Urinary bladder (tissue), 3 donors: ENCODE measurements at regions not wholly inside any gene's neighbourhood (a gene's known extent, or its start where the extent isn't known, plus 50 kb on each side); places are given as distances from the start of the nearest gene placed in this dataset.

ENCODE experiments used
- DNase-seq: peaks from one replicate; pipeline ENCODE4 v3.0.0-alpha.2; 2015; ENCODE audit errors: extremely low spot score
- H3K27ac ChIP-seq: one replicate; pipeline ENCODE4 v1.5.1; 2013; ENCODE audit warnings: low read depth, mild to moderate bottlenecking, moderate library complexity
- H3K36me3 ChIP-seq: one replicate; pipeline ENCODE4 v1.6.1; 2013; ENCODE audit warnings: mild to moderate bottlenecking, moderate library complexity; ENCODE audit not compliant: insufficient read depth
- H3K4me1 ChIP-seq: one replicate; pipeline ENCODE4 v1.6.1; 2013; ENCODE audit warnings: mild to moderate bottlenecking, moderate library complexity; ENCODE audit not compliant: insufficient read depth
- H3K4me3 ChIP-seq: one replicate; pipeline ENCODE4 v1.5.1; 2013; ENCODE audit warnings: low read depth, low read length
- WGBS: extraction: QIAGEN DNeasy Blood & Tissue Kit; methylation state at CpG from one replicate; pipeline ENCODE4 v1.1.7; 2013; 5-methylcytosine and 5-hydroxymethylcytosine counted together
- donor health status: healthy with polysubstance abuse.
- donor health status: healthy.

GRCh38 chr7:47149208-47149839 is 432.6 kb downstream of the TNS3 start:
- Histone ChIP-seq H3K4me3 (no peak overlapping the region), H3K36me3 (no peaks in the 10 kb centered on the region), H3K27ac (no peak overlapping the region), H3K4me1 (no peaks in the 10 kb centered on the region)
- WGBS, result 91% methylated on average over 6 of the region's 6 CpGs
- DNase-seq, result no peak

DNA sequence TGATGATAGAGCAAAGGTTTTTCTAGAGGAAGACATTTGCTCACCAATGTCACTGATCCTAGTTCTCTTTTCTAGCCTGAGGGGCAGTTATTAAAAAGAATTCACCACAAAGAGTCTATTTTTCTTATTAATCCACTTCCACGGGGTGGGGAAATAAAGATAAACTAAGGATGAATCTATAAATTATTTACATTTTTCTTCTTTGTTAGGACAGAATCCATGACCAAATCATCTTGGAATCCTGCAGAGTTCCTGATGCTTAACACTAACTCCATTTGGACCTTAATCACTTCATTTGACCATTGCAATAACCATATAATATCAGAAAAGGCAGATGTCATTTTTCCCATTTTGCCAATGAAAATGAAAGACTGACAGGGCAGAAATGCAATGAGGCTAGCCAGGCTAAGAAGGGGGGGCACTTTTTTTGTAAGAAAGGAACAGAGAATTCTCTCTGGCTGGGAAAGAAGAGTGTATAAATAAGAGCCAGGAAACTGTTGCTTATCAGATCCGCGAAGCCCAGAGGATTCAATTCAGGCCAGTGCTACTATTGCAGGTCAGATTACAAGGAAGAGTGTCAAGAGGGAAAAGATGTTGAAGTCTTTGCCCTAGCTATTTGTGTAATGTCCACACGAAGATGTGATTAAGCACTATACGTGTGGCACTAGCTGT is 433.2 kb downstream of the TNS3 start:
- WGBS, result 22% methylated on average over 5 of the region's 5 CpGs
- Histone ChIP-seq H3K4me3 (no peak overlapping the region), H3K36me3 (no peaks in the 10 kb centered on the region), H3K4me1 (no peaks in the 10 kb centered on the region), H3K27ac (no peak overlapping the region)
- DNase-seq, result no peak

- no peak for DNase-seq
- Histone ChIP-seq H3K4me1 (no peaks in the 10 kb centered on the region), H3K36me3 (no peaks in the 10 kb centered on the region), H3K27ac (no peak overlapping the region), H3K4me3 (no peak overlapping the region)
- 68% methylated on average over 3 of the region's 3 CpGs for WGBS
Observed at GRCh38 chr7:47147213-47147631, 434.7 kb downstream of the TNS3 start.

DNA sequence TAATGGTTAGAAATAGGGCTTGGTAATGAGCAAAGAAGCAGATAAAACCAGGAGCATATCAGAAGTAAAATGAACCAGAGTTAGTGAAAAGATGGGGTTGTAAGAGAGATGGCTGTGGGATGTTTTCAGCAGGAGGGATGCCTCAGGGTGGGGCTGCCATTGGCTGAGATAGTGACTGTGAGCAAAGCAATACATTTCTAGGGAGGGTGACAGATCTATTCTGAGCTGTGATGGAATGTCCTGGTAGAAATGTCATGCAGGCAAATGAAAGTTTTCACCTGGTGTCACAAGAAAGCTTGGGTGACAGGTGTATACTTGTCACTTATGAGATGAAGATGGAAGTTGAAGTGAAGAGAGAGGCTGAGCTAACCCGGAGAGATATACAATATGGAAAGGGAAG is 435.9 kb downstream of the TNS3 start:
- no peak for DNase-seq
- Histone ChIP-seq H3K4me3 (no peak overlapping the region), H3K4me1 (no peaks in the 10 kb centered on the region), H3K36me3 (no peaks in the 10 kb centered on the region), H3K27ac (no peak overlapping the region)
- WGBS, result 44% methylated on average over 1 of the region's 1 CpG

DNA sequence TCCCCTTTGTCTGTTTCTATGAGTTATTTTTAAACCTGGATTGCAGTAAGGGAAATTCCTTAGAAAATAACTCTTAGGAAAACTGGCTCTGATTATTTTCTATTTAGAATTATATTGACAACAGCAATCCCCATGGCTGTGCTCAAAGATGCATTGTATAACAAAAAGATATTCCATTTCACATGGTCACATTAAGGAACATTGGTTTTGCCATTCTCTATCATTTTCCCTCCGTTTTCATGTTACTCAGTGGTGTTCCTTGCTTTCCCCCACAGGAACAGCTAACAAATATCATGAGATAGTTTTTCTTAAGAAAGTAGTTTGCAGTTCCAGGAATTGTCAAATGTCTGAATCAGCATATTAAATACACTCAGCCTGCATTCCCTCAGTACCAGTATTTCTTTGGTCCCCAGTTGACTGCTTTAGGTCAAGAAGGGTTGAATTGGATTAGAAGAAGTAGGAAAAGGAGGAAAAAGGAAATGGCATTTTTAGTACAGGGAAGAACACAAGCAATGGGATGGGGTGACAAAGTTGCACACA is 436.7 kb downstream of the TNS3 start:
- no peak overlapping the region for H3K27ac ChIP-seq
- no peak overlapping the region for H3K4me3 ChIP-seq
- no peaks in the 10 kb centered on the region for H3K36me3 ChIP-seq
- WGBS, result 74% methylated on average over 1 of the region's 1 CpG
- H3K4me1 ChIP-seq, result no peaks in the 10 kb centered on the region
- DNase-seq, result no peak

- Histone ChIP-seq H3K4me1 (no peaks in the 10 kb centered on the region), H3K36me3 (no peaks in the 10 kb centered on the region), H3K4me3 (no peak overlapping the region), H3K27ac (no peak overlapping the region)
- no peak for DNase-seq
- 93% methylated on average over 1 of the region's 1 CpG for WGBS
Observed at GRCh38 chr7:47143339-47143738, 438.6 kb downstream of the TNS3 start.

- H3K4me3 ChIP-seq, result no peak overlapping the region
- DNase-seq, result no peak
- H3K4me1 ChIP-seq, result no peaks in the 10 kb centered on the region
- H3K27ac ChIP-seq, result no peak overlapping the region
- WGBS, result 84% methylated on average over 1 of the region's 1 CpG
- H3K36me3 ChIP-seq, result no peaks in the 10 kb centered on the region
Observed at GRCh38 chr7:47142867-47143175, 439.1 kb downstream of the TNS3 start.

GRCh38 chr7:47142169-47142866 is 439.6 kb downstream of the TNS3 start:
- no peaks in the 10 kb centered on the region for H3K36me3 ChIP-seq
- H3K27ac ChIP-seq, result no peak overlapping the region
- WGBS, result 86% methylated on average over 10 of the region's 10 CpGs
- no peak overlapping the region for H3K4me3 ChIP-seq
- no peak for DNase-seq
- no peaks in the 10 kb centered on the region for H3K4me1 ChIP-seq

GRCh38 chr7:47132471-47132870 is 449.4 kb downstream of the TNS3 start:
- no peak for DNase-seq
- WGBS, result 97% methylated on average over 1 of the region's 1 CpG
- Histone ChIP-seq H3K36me3 (no peaks in the 10 kb centered on the region), H3K4me1 (no peaks in the 10 kb centered on the region), H3K4me3 (no peak overlapping the region), H3K27ac (no peak overlapping the region)

- H3K27ac ChIP-seq, result no peak overlapping the region
- no peaks in the 10 kb centered on the region for H3K36me3 ChIP-seq
- no peak overlapping the region for H3K4me3 ChIP-seq
- H3K4me1 ChIP-seq, result no peaks in the 10 kb centered on the region
- no peak for DNase-seq
Observed at GRCh38 chr7:47128700-47129099, 453.2 kb downstream of the TNS3 start.

DNA sequence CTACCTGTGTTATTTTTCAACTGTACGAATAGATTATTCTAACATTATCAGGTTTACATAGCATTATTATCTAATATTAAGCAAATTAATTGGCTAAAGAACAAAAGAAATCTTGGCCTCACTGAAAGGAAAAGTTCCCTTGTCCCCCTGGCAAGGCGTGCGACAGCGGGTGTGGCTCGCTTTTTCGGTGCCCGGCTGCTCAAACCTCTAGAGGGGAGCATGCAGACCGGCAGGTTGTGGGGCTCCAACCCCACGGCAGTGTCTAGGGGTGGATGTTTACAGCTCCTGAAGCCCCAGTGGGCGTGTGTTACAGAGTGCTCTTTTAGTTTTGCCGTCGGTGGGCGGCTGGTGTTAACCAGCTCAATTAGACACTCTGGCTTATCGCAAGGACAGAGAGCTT is 456.4 kb downstream of the TNS3 start:
- no peak for DNase-seq
- no peak overlapping the region for H3K4me3 ChIP-seq
- H3K36me3 ChIP-seq, result no peaks in the 10 kb centered on the region
- H3K4me1 ChIP-seq, result no peaks in the 10 kb centered on the region
- 90% methylated on average over 14 of the region's 14 CpGs for WGBS
- H3K27ac ChIP-seq, result no peak overlapping the region

DNA sequence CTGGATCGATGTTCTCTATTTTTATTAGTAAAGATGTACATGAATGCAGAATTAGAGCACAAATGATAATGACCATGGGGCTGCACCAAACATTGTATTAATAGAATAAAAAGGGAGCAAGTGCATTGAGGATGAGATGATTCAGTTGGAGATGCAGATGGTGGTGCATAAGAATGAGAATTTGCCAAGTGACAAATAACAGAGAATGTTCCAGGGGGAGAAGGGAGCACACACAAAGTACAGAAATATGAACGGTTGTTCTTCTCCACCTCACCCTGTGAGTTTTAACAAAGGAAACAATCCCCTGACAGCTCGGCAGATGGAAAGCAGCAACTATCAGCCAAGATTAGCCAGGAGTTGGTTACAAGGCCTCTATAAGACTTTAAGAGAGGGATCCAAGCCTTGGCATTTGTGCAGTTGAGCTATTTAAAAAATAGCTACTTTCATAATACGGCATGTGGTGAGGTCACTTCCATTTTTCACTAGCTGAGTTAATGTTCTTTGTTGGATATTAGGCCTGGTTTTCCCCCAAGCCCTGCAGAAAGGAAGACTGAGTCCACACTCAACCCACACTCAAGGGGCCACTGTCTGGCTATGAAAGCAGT is 462.5 kb downstream of the TNS3 start:
- 42% methylated on average over 4 of the region's 4 CpGs for WGBS
- no peak overlapping the region for H3K27ac ChIP-seq
- no peak for DNase-seq

GRCh38 chr7:47104206-47104549 is 477.7 kb downstream of the TNS3 start:
- WGBS, result 56% methylated on average over 4 of the region's 4 CpGs
- no peak overlapping the region for H3K4me3 ChIP-seq
- no peaks in the 10 kb centered on the region for H3K4me1 ChIP-seq
- H3K36me3 ChIP-seq, result no peaks in the 10 kb centered on the region
- H3K27ac ChIP-seq, result no peak overlapping the region
- DNase-seq, result no peak

More for the DNA sequence above, 462.5 kb downstream of the TNS3 start:
- Histone ChIP-seq H3K4me1 (no peaks in the 10 kb centered on the region), H3K36me3 (no peaks in the 10 kb centered on the region), H3K4me3 (no peak overlapping the region)
